A549 (cell line): ENCODE measurements at regions not wholly inside any gene's neighbourhood (a gene's known extent, or its start where the extent isn't known, plus 50 kb on each side); places are given as distances from the start of the nearest gene placed in this dataset.

ENCODE experiments used
- ATAC-seq, 2 experiments: fragments of 200-7000 bp in 1 of 2; fragments of >200 bp in 1 of 2; cut with Nextera tagmentation in 1 of 2; cut with Tn5 transposase in 1 of 2; 3 replicates each; pipeline versions ENCODE4 v1.8.0 to v1.9.1; 2018 to 2020; ENCODE audit warnings: mild to moderate bottlenecking in 1 of 2, moderate library complexity in 1 of 2
- CTCF ChIA-PET: fragments of 300-600 bp; sonication (Branson Sonifier 250); formaldehyde crosslinking; extraction: SDS; loops from one replicate; lab custom pipeline; 2021; ENCODE audit warnings: antibody characterized with exemption, inconsistent platforms; lab: Yijun Ruan, JAX
- POLR2A ChIA-PET: fragments of 350-600 bp; formaldehyde crosslinking; extraction: SDS; loops from one replicate; lab custom pipeline; 2021; ENCODE audit warnings: antibody characterized with exemption, inconsistent platforms; lab: Yijun Ruan, JAX
- DNase-seq, 2 experiments: peaks; one replicate each; pipeline versions ENCODE4 v3.0.0 to v3.0.0-alpha.2; 2011 to 2016; ENCODE audit warnings: low read depth in 1 of 2, low spot score in 1 of 2
- FAIRE-seq: peaks from 2 replicates; lab custom pipeline; 2011; peaks lifted over from hg19 to GRCh38; lab: Jason Lieb, UNC
- H3K27ac ChIP-seq, 2 experiments: fragments of >200 bp; sonication (Bioruptor Twin); formaldehyde crosslinking; 3 replicates each; pipeline ENCODE4 v1.5.1; 2016 to 2017
- H3K4me1 ChIP-seq: fragments of >200 bp; sonication (Bioruptor Twin); formaldehyde crosslinking; 3 replicates; pipeline ENCODE4 v1.6.1; 2016
- H3K4me2 ChIP-seq: fragments of >200 bp; sonication (Bioruptor Twin); formaldehyde crosslinking; 3 replicates; pipeline ENCODE4 v1.6.1; 2016
- H3K4me3 ChIP-seq: fragments of >200 bp; sonication (Bioruptor Twin); formaldehyde crosslinking; 3 replicates; pipeline ENCODE4 v1.5.1; 2016
- H3K9me3 ChIP-seq: fragments of >200 bp; sonication (Bioruptor Twin); formaldehyde crosslinking; 3 replicates; pipeline ENCODE4 v1.6.1; 2016
- BCL3 ChIP-seq: fragments of >200 bp; sonication (Bioruptor Twin); formaldehyde crosslinking; IDR thresholded peaks from 3 replicates; pipeline ENCODE4 v1.6.1; 2016
- CBX8 ChIP-seq: fragments of 200-600 bp; sonication (generic); IDR thresholded peaks from 2 replicates; pipeline ENCODE4 v1.6.1; 2016
- CHD2 ChIP-seq: fragments of 150-350 bp; IDR thresholded peaks from 2 replicates; pipeline ENCODE4 v1.6.1; 2014; ENCODE audit warnings: low read length; ENCODE audit not compliant: partially characterized antibody
- CHD4 ChIP-seq: fragments of 200-600 bp; sonication (generic); IDR thresholded peaks from 2 replicates; pipeline ENCODE4 v1.6.1; 2016; ENCODE audit warnings: antibody characterized with exemption, mild to moderate bottlenecking, borderline replicate concordance
- E2F6 ChIP-seq: IDR thresholded peaks from 2 replicates; pipeline ENCODE4 v1.6.1; 2012; ENCODE audit warnings: low read depth, borderline replicate concordance
- ESRRA ChIP-seq: fragments of 150-350 bp; IDR thresholded peaks from 2 replicates; pipeline ENCODE4 v1.6.1; 2014; ENCODE audit warnings: mild to moderate bottlenecking, low read length, borderline replicate concordance
- FOXS1 ChIP-seq: fragments of 250-450 bp; sonication (Bioruptor Pico); IDR thresholded peaks from 2 replicates; pipeline ENCODE4 v1.5.0; 2020; ENCODE audit warnings: mild to moderate bottlenecking, moderate library complexity
- GATA3 ChIP-seq: IDR thresholded peaks from 2 replicates; pipeline ENCODE4 v1.6.1; 2012; ENCODE audit warnings: borderline replicate concordance
- HES2 ChIP-seq: fragments of >200 bp; sonication (Bioruptor Twin); formaldehyde crosslinking; IDR thresholded peaks from 2 replicates; pipeline ENCODE4 v1.6.1; 2016
- HEYL ChIP-seq: fragments of 250-450 bp; sonication (Bioruptor Pico); IDR thresholded peaks from 2 replicates; pipeline ENCODE4 v1.8.0; 2021; ENCODE audit warnings: mild to moderate bottlenecking, moderate library complexity
- JUNB ChIP-seq: fragments of >200 bp; sonication (Bioruptor Twin); formaldehyde crosslinking; IDR thresholded peaks from 2 replicates; pipeline ENCODE4 v1.6.1; 2016
- KDM5A ChIP-seq: fragments of 200-600 bp; sonication (generic); IDR thresholded peaks from 2 replicates; pipeline ENCODE4 v1.6.1; 2016; ENCODE audit warnings: antibody characterized with exemption, mild to moderate bottlenecking
- MAFK ChIP-seq: fragments of 450-650 bp; IDR thresholded peaks from 2 replicates; pipeline ENCODE4 v1.6.1; 2014; ENCODE audit not compliant: partially characterized antibody
- MAZ ChIP-seq: fragments of 150-350 bp; IDR thresholded peaks from 2 replicates; pipeline ENCODE4 v1.6.1; 2014; ENCODE audit warnings: antibody characterized with exemption, low read depth, low read length, borderline replicate concordance
- NFE2L2 ChIP-seq: fragments of 150-350 bp; conservative IDR thresholded peaks from 2 replicates; pipeline ENCODE4 v1.6.1; 2014; ENCODE audit warnings: low read length
- PBX3 ChIP-seq: IDR thresholded peaks from 2 replicates; pipeline ENCODE4 v1.6.1; 2012
- PHF8 ChIP-seq: fragments of 200-600 bp; sonication (generic); IDR thresholded peaks from 2 replicates; pipeline ENCODE4 v1.6.1; 2016; ENCODE audit warnings: low read depth, mild to moderate bottlenecking, antibody characterized with exemption, moderate library complexity, borderline replicate concordance
- REST ChIP-seq: fragments of 200-600 bp; sonication (generic); IDR thresholded peaks from 2 replicates; pipeline ENCODE4 v1.6.1; 2016; ENCODE audit warnings: antibody characterized with exemption, mild to moderate bottlenecking, moderate library complexity
- SMC3 ChIP-seq: fragments of >200 bp; sonication (Bioruptor Twin); formaldehyde crosslinking; IDR thresholded peaks from 3 replicates; pipeline ENCODE4 v1.6.1; 2018; ENCODE audit warnings: inconsistent platforms
- USF2 ChIP-seq: fragments of 450-650 bp; IDR thresholded peaks from 2 replicates; pipeline ENCODE4 v1.6.1; 2014; ENCODE audit warnings: antibody characterized with exemption
- ZC3H11A ChIP-seq: fragments of 450-650 bp; IDR thresholded peaks from 2 replicates; pipeline ENCODE4 v1.6.1; 2014; ENCODE audit warnings: antibody characterized with exemption, mild to moderate bottlenecking
- WGBS: methylation state at CpG from one replicate; pipeline ENCODE4 v1.1.6; 2017; ENCODE audit errors: missing lambda C conversion rate; 5-methylcytosine and 5-hydroxymethylcytosine counted together

- no peak overlapping the region for H3K4me2 ChIP-seq
Observed at GRCh38 chr6:19153981-19154295, 683.2 kb upstream of the ID4 start.

GRCh38 chr6:19156443-19156842 is 680.7 kb upstream of the ID4 start:
- Histone ChIP-seq H3K27ac (no peak overlapping the region), H3K4me1 (no peaks in the 10 kb centered on the region), H3K4me2 (no peak overlapping the region), H3K4me3 (no peak overlapping the region), H3K9me3 (no peaks in the 10 kb centered on the region)
- DNase-seq (no peak), ATAC-seq (no peak), FAIRE-seq (no peak)
- CTCF ChIA-PET, result no interaction called here
- POLR2A ChIA-PET, result no interaction called here
- TF ChIP-seq E2F6 (no peak), BCL3 (no peak), CBX8 (no peak), REST (no peak)
- WGBS, result 34% methylated on average over 2 of the region's 2 CpGs

More at GRCh38 chr6:19153981-19154295, 683.2 kb upstream of the ID4 start:
- Histone ChIP-seq H3K9me3 (no peaks in the 10 kb centered on the region), H3K27ac (no peak overlapping the region), H3K4me1 (no peaks in the 10 kb centered on the region), H3K4me3 (no peak overlapping the region)
- no peak for FAIRE-seq
- ChIA-PET CTCF (no interaction called here), POLR2A (no interaction called here)
- WGBS, result 21% methylated on average over 1 of the region's 1 CpG
- ATAC-seq, result no peak
- no peak for DNase-seq
- TF ChIP-seq ESRRA (no peak), FOXS1 (CRISPR knock-in tag) (no peak)

- H3K4me3 ChIP-seq, result no peak overlapping the region
- CTCF ChIA-PET, result no interaction called here
Observed at GRCh38 chr6:19157486-19157885, 679.7 kb upstream of the ID4 start.

More at GRCh38 chr6:19157486-19157885, 679.7 kb upstream of the ID4 start:
- H3K4me1 ChIP-seq, result no peaks in the 10 kb centered on the region
- H3K27ac ChIP-seq, result no peak overlapping the region
- H3K9me3 ChIP-seq, result no peaks in the 10 kb centered on the region
- TF ChIP-seq KDM5A (no peak), CBX8 (no peak), HES2 (no peak), E2F6 (no peak), USF2 (no peak), JUNB (no peak), PBX3 (no peak), CHD2 (no peak), FOXS1 (CRISPR knock-in tag) (no peak), NFE2L2 (no peak), MAFK (no peak), GATA3 (no peak), HEYL (CRISPR knock-in tag) (no peak), MAZ (no peak), ZC3H11A (no peak), SMC3 (no peak), PHF8 (no peak), CHD4 (no peak)
- TF ChIP-seq, all 56 proteins: peak for 0
- FAIRE-seq, result no peak
- no peak for DNase-seq
- no peak for ATAC-seq
- H3K4me2 ChIP-seq, result no peak overlapping the region
- POLR2A ChIA-PET, result no interaction called here
